ENCODE measurements at regions not wholly inside any gene's neighbourhood (a gene's known extent, or its start where the extent isn't known, plus 50 kb on each side); places are given as distances from the start of the nearest gene placed in this dataset.
"Not testable (repeated sequence)": the region's sequence is repeated elsewhere in the genome, so short reads cannot be mapped to it uniquely, and the experiment has no call there.

DNA sequence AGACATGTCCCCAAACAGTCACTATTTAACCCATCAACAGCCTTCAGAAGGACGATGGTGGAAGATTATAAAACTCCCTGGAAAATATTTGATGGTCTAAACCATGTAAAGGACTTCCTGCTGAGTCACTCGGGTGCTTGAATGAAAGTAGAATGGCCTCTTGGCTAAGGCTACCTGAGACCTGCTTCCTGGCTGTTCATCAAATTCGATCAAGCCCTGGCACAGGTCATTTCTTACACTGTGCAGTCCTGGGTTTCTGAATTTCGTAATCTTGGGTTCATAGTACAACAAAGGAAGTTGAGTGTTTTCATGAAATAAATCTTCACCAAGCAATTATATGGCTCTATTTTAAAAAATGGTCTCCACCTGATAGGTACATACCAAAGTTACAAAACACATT is 260.3 kb upstream of the RNF32 start:
- no peak for DNase-seq (ENCODE audit: low spot score)
- in situ Hi-C loops (cut with MboI; ENCODE audit: low sequenced_read_pairs, unreplicated experiment) = no loop called here
- TF ChIP-seq, protein P1, sequence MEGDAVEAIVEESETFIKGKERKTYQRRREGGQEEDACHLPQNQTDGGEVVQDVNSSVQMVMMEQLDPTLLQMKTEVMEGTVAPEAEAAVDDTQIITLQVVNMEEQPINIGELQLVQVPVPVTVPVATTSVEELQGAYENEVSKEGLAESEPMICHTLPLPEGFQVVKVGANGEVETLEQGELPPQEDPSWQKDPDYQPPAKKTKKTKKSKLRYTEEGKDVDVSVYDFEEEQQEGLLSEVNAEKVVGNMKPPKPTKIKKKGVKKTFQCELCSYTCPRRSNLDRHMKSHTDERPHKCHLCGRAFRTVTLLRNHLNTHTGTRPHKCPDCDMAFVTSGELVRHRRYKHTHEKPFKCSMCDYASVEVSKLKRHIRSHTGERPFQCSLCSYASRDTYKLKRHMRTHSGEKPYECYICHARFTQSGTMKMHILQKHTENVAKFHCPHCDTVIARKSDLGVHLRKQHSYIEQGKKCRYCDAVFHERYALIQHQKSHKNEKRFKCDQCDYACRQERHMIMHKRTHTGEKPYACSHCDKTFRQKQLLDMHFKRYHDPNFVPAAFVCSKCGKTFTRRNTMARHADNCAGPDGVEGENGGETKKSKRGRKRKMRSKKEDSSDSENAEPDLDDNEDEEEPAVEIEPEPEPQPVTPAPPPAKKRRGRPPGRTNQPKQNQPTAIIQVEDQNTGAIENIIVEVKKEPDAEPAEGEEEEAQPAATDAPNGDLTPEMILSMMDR (IDR thresholded peaks at IDR 0.05; ENCODE audit: borderline replicate concordance, control extremely low read depth, extremely low read depth, insufficient read depth, missing control alignments) = no peak

DNA sequence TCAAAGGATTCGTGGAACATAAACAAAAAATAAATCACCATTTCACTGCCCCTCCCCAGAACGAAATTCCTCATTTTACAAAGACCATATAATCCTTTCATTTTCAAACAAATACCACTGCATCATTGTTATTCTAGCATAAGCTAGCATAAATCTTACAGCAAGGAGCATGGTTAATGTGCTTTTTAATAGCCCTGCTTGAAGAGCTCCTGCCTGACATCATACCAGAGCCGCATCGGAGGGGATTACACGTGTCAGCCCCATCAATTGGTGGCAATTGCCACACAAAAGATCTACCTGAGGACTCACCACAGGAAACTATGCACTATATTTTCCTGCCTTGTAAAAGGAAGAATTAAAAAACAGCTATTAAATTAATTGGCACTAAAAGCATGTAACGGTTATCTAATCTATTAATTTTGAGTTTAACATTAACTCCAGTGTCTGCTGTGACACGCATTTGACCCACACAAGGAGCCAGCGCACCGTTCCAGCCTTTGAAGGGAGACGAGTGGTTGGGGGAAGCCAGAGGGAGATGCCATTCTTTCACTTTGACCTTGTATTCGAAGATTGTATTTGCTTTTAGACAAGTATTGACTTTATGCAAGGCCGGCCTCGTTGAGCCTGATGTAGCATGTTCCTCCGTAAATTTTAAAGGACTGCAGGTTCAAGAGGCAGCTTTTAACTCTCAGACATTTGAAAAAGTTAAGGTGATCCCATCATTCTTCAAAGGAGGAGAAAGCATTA is 261.1 kb upstream of the RNF32 start:
- DNase-seq (ENCODE audit: low spot score) = no peak
- TF ChIP-seq, protein P1 (IDR thresholded peaks at IDR 0.05; ENCODE audit: borderline replicate concordance, control extremely low read depth, extremely low read depth, insufficient read depth, missing control alignments) = no peak
- in situ Hi-C loops (cut with MboI; ENCODE audit: low sequenced_read_pairs, unreplicated experiment) = no loop called here

DNA sequence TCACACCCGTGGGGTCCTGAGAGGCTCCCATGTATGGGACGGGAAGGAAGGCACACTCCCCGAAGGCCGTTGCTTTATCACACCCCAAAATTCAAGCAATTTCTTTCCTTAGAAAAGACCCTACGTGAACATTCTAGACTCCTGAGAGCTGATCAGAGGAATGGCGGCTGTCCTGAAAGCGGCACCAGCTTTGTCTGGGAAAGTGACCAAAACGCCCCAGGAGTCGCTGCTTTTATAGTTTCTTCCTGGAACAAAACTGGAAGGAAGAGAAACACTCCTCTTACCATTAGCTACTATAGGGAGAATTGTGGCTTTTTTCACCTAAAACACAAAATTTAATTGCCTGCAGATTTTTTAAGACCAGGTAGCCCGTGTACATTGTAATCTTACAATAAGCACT is 261.8 kb upstream of the RNF32 start:
- TF ChIP-seq, protein P1 (IDR thresholded peaks at IDR 0.05; ENCODE audit: borderline replicate concordance, control extremely low read depth, extremely low read depth, insufficient read depth, missing control alignments) = no peak
- in situ Hi-C loops (cut with MboI; ENCODE audit: low sequenced_read_pairs, unreplicated experiment) = no loop called here
- DNase-seq (ENCODE audit: low spot score) = no peak

DNA sequence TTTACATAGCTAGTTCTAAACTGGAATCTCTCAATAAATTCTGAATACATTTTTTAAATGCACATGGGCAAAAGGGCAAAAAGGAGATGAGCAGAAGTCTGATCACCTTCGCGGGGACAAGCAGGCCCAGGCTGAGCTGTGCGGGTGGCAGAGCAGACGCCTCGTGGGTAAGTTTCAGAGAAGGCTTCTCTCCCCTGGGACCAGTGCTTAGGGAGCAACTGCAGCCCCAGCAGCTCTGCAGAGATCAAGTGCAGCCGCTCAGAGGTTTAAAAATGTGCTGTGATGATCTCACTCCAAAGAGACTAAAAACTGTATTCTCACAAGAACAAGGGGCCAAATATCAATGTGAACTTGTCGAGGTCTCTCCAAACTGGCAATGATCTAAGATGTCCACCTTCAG is 264.3 kb upstream of the RNF32 start:
- in situ Hi-C loops (cut with MboI; ENCODE audit: low sequenced_read_pairs, unreplicated experiment) = no loop called here
- TF ChIP-seq, protein P1 (IDR thresholded peaks at IDR 0.05; ENCODE audit: borderline replicate concordance, control extremely low read depth, extremely low read depth, insufficient read depth, missing control alignments) = no peak
- DNase-seq (ENCODE audit: low spot score) = no peak

DNA sequence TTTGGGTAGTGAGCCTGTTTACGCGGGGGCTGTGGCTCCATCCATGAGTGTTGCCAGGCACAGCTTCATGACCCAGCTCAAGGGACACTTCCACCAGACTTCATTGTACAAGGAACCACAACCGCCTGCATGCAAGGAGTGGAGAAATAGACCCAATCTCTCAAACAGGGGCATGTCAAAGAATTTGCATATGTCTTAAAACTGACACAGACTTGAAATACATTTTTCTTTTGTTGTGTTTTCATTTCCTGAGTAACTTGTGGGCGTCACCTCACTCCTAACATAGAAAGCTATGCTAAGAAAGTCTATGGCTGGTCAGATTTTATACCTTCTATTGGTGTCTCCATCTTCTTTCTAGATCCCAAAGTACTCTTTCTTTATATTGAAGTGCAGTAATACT is 266.2 kb upstream of the RNF32 start:
- no peak for DNase-seq (ENCODE audit: low spot score)
- in situ Hi-C loops (cut with MboI; ENCODE audit: low sequenced_read_pairs, unreplicated experiment) = no loop called here
- TF ChIP-seq, protein P1 (IDR thresholded peaks at IDR 0.05; ENCODE audit: borderline replicate concordance, control extremely low read depth, extremely low read depth, insufficient read depth, missing control alignments) = no peak

DNA sequence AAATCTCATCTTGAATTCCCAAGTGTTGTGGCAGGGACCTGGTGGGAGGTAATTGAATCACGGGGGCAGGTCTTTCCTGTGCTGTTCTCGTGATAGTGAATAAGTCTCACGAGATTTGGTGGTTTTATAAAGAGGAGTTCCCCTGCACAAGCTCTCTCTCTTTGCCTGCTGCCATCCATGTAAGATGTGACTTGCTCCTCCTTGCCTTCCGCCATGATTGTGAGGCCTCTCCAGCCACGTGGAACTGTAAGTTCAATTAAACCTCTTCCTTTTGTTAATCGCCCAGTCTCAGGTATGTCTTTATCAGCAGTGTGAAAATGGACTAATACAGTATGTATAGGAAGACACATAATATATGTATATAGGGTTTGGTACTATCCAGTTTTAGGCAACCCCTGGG is 270.6 kb upstream of the RNF32 start:
- in situ Hi-C loops (cut with MboI; ENCODE audit: low sequenced_read_pairs, unreplicated experiment); DNase-seq (ENCODE audit: low spot score): not testable (repeated sequence)

DNA sequence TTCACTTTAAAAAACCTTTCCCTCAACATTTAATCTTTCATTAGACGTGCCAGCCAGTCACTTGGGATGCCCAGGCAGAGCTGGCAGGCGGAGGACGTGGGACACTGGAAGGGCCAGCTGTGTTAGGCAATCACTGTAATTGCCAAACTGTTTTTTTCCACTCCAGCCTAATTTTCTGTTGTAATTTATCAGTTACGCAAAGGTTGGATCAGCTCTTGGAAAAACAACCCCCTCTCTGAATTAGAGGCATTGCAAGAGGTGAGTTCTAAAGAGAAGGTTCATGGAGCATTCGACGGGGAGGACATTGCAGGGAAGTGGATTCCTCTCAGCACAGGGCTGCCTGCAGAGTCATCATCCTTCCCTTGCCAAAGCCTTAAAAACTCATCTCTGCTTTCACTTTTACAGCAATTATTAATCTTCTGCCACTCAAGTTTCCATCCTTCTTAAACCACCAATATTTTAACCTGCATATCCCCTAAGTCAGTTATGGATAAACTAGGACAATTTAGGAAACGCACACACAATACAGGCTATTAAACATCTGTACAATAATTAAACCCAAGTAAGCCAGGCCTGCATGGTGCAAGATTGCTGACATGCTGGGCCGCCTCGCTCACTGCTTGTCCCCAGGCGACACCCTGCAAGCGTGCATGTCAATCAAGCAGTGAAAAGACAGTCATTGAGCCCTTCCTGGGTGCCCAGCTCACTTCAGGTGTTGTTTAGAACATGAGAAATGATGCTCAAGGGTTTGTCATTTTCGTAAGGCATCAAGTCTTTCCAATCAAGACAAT is 272.3 kb upstream of the RNF32 start:
- in situ Hi-C loops (cut with MboI; ENCODE audit: low sequenced_read_pairs, unreplicated experiment) = no loop called here
- TF ChIP-seq, protein P1 (IDR thresholded peaks at IDR 0.05; ENCODE audit: borderline replicate concordance, control extremely low read depth, extremely low read depth, insufficient read depth, missing control alignments) = no peak
- no peak for DNase-seq (ENCODE audit: low spot score)
